ENCODE measurements at regions not wholly inside any gene's neighbourhood (a gene's known extent, or its start where the extent isn't known, plus 50 kb on each side); places are given as distances from the start of the nearest gene placed in this dataset.
"Not testable (repeated sequence)": the region's sequence is repeated elsewhere in the genome, so short reads cannot be mapped to it uniquely, and the experiment has no call there.

DNA sequence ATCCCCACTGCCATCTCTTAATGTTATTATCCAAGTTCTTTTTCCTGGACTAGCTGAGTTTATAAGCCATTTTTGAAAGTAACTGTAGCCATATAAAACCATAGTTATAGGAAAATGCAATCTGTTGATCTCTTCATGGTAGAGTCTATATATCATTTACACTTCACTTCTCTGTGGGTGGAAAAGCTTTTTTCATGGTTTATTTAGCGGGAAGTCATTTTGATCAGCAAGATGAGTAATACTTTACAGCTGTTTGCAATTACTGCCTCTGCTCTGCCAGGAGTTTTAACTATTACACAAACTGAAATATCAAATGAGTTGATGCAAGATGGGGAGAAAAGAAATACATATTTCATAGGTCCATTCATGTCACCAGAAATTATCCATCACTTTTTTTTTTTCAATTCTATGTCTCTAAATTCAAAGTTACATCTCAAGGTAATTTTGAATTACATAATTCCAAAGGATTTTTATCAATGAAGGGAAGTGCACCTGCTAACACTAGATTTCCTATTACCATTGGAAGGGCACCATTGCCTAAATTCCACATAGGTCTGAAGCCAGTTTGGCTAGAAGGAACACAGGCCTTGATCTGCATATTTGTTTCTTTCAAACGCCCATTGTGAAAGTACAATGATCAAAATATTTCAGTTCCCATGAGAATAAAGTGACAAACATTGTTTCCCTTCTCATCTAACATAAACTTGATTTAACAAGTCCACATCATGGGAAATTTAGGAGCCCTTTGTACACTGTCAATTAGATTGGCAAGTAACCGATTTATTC, 296.7 kb downstream of the ZNF326 start:
- WGBS, 2 donors: 63 to 79% methylated on average over 3 of the region's 3 CpGs
- TF ChIP-seq, protein P1, sequence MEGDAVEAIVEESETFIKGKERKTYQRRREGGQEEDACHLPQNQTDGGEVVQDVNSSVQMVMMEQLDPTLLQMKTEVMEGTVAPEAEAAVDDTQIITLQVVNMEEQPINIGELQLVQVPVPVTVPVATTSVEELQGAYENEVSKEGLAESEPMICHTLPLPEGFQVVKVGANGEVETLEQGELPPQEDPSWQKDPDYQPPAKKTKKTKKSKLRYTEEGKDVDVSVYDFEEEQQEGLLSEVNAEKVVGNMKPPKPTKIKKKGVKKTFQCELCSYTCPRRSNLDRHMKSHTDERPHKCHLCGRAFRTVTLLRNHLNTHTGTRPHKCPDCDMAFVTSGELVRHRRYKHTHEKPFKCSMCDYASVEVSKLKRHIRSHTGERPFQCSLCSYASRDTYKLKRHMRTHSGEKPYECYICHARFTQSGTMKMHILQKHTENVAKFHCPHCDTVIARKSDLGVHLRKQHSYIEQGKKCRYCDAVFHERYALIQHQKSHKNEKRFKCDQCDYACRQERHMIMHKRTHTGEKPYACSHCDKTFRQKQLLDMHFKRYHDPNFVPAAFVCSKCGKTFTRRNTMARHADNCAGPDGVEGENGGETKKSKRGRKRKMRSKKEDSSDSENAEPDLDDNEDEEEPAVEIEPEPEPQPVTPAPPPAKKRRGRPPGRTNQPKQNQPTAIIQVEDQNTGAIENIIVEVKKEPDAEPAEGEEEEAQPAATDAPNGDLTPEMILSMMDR (IDR thresholded peaks at IDR 0.05): no peak
- DNase-seq (no peak), FAIRE-seq (no peak), ATAC-seq (peak in 1 of 4 donors; percentile 44)
- H3K27ac ChIP-seq: no peak overlapping the region
- H3K9me3 ChIP-seq: no peaks in the 10 kb centered on the region
- no peak overlapping the region for H3K4me3 ChIP-seq
- intact Hi-C loops (cut with DNase I): no loop called here
- H3K36me3 ChIP-seq: no peaks in the 10 kb centered on the region
- H3K27me3 ChIP-seq: no peaks in the 10 kb centered on the region
- no peaks in the 10 kb centered on the region for H3K4me1 ChIP-seq

DNA sequence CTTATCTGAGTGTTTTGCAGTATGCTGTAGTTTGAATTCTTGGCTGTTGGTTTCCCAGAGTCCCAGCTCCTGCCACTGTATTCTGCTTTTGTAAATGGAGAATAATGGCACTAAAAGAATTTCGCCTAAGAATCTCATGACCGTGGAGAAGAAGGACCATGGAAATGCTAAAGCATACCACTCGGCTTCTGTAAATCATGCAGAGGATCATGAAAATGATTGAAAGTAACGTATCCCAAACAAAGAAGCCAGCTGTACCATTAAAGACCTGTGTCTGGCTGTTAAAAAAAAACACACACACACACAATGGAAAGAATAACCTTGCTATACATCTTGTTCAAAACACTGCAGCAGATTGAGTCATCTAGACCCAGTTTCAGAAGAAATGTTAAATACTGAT, 287.9 kb downstream of the ZNF326 start:
- WGBS, 2 donors: 53 to 58% methylated on average over 4 of the region's 4 CpGs
- no peaks in the 10 kb centered on the region for H3K36me3 ChIP-seq
- H3K27me3 ChIP-seq: no peaks in the 10 kb centered on the region
- no peaks in the 10 kb centered on the region for H3K9me3 ChIP-seq
- ATAC-seq (no peak), DNase-seq (no peak), FAIRE-seq (no peak)
- TF ChIP-seq, protein P1 (IDR thresholded peaks at IDR 0.05): no peak
- H3K27ac ChIP-seq: no peak overlapping the region
- H3K4me1 ChIP-seq: no peaks in the 10 kb centered on the region
- intact Hi-C loops (cut with DNase I): no loop called here
- no peak overlapping the region for H3K4me3 ChIP-seq

DNA sequence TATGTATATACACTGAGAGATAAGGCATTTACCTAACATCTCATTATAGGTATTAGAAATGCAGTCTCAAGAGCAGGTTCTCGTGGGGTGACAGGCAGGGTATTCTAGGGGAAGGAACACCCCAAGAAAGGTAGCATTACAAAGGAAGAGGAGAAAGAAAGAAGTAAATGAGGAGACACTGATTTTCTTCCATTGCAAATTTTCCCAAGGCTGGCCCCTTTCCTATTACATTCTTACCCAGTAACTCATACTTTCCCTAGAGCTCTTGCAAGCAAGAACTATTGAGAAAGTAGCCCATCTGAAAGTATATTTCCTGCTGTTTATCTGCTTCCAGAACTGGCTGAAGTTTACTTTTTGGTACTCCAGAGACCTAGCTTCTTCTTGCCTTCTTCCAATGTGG, 287.0 kb downstream of the ZNF326 start:
- H3K4me1 ChIP-seq; DNase-seq; FAIRE-seq; H3K4me3 ChIP-seq; H3K9me3 ChIP-seq; ATAC-seq; intact Hi-C loops (cut with DNase I); H3K27me3 ChIP-seq; H3K36me3 ChIP-seq; H3K27ac ChIP-seq: not testable (repeated sequence)
- WGBS, 2 donors: 51 to 69% methylated on average over 1 of the region's 1 CpG

DNA sequence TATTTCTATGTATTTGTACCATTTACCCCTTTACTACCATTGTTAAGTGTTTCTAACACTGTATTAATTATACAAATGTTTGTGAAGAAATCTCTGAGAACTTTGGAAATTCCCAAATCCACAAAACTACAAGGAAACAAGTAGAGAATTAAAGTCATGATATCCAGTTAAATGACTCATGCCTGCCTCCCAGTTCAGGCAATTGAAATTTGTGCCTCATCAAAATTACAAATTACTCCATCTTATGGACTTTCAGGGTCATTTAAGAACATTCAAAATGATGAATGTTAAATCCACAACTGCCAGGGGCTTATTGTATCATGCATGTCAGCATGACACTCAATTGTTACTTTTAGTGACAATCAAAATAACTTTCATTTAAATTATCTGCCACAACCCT, 282.4 kb downstream of the ZNF326 start:
- DNase-seq: no peak
- Histone ChIP-seq H3K9me3 (no peaks in the 10 kb centered on the region), H3K4me1 (no peaks in the 10 kb centered on the region), H3K27me3 (no peaks in the 10 kb centered on the region), H3K27ac (no peak overlapping the region), H3K4me3 (no peak overlapping the region), H3K36me3 (no peaks in the 10 kb centered on the region)
- TF ChIP-seq, protein P1 (IDR thresholded peaks at IDR 0.05): no peak
- no peak for ATAC-seq
- intact Hi-C loops (cut with DNase I): no loop called here
- no peak for FAIRE-seq

DNA sequence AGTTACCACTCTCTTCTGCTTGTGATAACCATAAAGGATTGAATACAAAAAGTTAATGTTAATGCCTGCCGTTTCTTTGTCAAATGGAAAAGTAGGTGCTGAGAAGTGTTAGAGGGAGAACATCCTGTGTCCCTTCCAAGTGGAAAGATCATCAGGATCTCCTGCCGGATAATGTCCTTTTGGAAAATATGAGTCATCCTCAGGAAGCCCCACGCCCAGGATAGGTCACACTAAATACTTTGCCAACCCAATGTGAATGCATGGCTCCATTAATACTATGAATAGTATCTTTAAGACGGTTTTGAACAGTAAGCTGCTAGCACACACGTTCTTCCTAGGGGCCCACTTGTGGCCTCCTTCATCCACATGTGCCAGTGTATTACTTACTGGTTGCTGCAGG, 279.5 kb downstream of the ZNF326 start:
- no peak for FAIRE-seq
- no peak overlapping the region for H3K27ac ChIP-seq
- H3K4me1 ChIP-seq: no peaks in the 10 kb centered on the region
- no peak overlapping the region for H3K4me3 ChIP-seq
- H3K27me3 ChIP-seq: no peaks in the 10 kb centered on the region
- no peaks in the 10 kb centered on the region for H3K9me3 ChIP-seq
- no peak for ATAC-seq
- intact Hi-C loops (cut with DNase I): no loop called here
- no peak for DNase-seq
- WGBS, 2 donors: 51 to 67% methylated on average over 5 of the region's 5 CpGs
- TF ChIP-seq, protein P1 (IDR thresholded peaks at IDR 0.05): no peak
- H3K36me3 ChIP-seq: no peaks in the 10 kb centered on the region

Measured in pancreas (tissue), 10 donors.